HUES64 (cell line): ENCODE measurements at regions not wholly inside any gene's neighbourhood (a gene's known extent, or its start where the extent isn't known, plus 50 kb on each side); places are given as distances from the start of the nearest gene placed in this dataset.
"Not testable (repeated sequence)": the region's sequence is repeated elsewhere in the genome, so short reads cannot be mapped to it uniquely, and the experiment has no call there.

Source experiments
- H3K27ac ChIP-seq: 2 replicates; pipeline ENCODE4 v1.7.0; 2013; ENCODE audit warnings: low read depth, low read length, inconsistent platforms
- H3K27me3 ChIP-seq: 2 replicates; pipeline ENCODE4 v1.6.1; 2013; ENCODE audit warnings: mild to moderate bottlenecking, low read length; ENCODE audit not compliant: insufficient read depth
- H3K36me3 ChIP-seq: 2 replicates; pipeline ENCODE4 v1.6.1; 2013; ENCODE audit warnings: mild to moderate bottlenecking, low read length; ENCODE audit not compliant: insufficient read depth
- H3K4me1 ChIP-seq: 2 replicates; pipeline ENCODE4 v1.6.1; 2013; ENCODE audit warnings: mild to moderate bottlenecking, low read length, moderate library complexity; ENCODE audit not compliant: insufficient read depth
- H3K4me3 ChIP-seq: 2 replicates; pipeline ENCODE4 v1.5.1; 2013; ENCODE audit warnings: mild to moderate bottlenecking, low read length, moderate library complexity
- H3K9ac ChIP-seq: 2 replicates; pipeline ENCODE4 v1.6.1; 2013; ENCODE audit warnings: mild to moderate bottlenecking, low read depth, low read length
- H3K9me3 ChIP-seq: 2 replicates; pipeline ENCODE4 v1.6.1; 2013; ENCODE audit warnings: low read depth, low read length; ENCODE audit not compliant: insufficient read depth
- WGBS: fragments of 150-250, 120-280 bp; methylation state at CpG from one replicate; pipeline ENCODE4 v1.1.7; 2013; ENCODE audit warnings: missing lambda C conversion rate; 5-methylcytosine and 5-hydroxymethylcytosine counted together

DNA sequence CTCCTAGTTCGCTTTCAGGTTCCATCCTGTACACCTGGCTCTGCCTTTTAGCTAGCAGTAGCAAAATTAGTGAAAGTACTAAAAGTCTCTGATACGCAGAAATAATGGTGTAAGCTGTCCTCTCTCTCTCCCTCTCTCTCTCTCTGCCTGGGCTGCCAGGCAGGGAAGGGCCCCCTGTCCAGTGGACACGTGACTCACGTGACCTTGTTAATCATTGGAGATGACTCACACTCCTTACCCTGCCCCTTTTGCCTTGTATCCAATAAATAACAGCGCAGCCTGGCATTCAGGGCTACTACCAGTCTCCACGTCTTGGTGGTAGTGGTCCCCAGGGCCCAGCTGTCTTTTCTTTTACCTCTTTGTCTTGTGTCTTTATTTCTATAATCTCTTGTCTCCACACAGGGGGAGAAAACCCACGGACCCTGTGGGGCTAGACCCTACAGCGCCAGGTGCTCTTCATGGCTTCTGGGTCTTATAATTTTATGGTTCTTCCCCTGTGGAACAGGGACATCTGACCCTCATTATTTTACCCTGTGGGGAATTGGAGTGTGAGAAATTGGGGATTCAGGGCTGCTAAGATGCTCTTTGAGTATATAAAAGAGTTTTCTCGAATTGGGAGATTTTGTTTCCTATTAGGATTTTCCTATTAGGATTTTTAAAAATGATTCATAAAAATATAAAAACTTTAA is 1348.2 kb downstream of the GATA3 start:
- not testable (repeated sequence) for H3K4me3 ChIP-seq, H3K9ac ChIP-seq, H3K27ac ChIP-seq, H3K27me3 ChIP-seq, H3K36me3 ChIP-seq, H3K4me1 ChIP-seq, H3K9me3 ChIP-seq
- 94% methylated on average over 9 of the region's 9 CpGs for WGBS

DNA sequence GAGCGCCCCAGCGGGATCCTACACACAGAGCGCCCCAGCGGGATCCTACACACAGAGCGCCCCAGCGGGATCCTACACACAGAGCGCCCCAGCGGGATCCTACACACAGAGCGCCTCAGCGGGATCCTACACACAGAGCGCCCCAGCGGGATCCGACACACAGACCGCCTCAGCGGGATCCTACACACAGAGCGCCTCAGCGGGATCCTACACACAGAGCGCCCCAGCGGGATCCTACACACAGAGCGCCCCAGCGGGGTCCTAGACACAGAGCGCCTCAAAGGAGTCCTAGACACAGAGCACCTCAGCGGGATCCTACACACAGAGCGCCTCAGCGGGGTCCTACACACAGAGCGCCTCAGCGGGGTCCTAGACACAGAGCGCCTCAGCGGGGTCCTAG is 1352.7 kb downstream of the GATA3 start:
- not testable (repeated sequence) for H3K36me3 ChIP-seq, H3K9me3 ChIP-seq, H3K4me3 ChIP-seq, H3K4me1 ChIP-seq, H3K9ac ChIP-seq, H3K27me3 ChIP-seq, H3K27ac ChIP-seq
- WGBS: 97% methylated on average over 29 of the region's 29 CpGs

DNA sequence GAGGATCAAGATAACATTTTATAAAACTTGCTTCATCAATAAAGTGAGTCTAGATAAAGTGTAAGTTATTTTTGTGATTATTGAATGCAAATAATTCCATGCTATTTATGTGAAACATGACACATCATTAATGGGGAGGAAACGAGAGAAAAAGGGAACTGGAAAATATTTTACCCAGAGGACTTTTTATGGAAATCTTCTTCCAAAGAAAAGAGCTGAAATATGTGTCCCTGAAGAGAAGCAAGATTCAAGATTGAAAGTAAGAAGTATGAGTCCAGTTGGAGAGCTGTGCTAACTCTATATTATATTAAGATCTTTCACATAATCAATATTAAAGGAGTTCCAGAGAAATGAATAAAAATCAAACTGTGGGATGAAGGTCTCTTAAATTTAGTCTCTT is 1361.8 kb downstream of the GATA3 start:
- Histone ChIP-seq H3K36me3 (no peaks in the 10 kb centered on the region), H3K27ac (no peak overlapping the region), H3K9ac (no peak overlapping the region), H3K4me1 (no peaks in the 10 kb centered on the region), H3K27me3 (no peaks in the 10 kb centered on the region), H3K4me3 (no peak overlapping the region), H3K9me3 (peaks cover 6% of the 10 kb centered on the region; the same call in 1 of the 2 replicates)
- 100% methylated on average over 1 of the region's 1 CpG for WGBS

DNA sequence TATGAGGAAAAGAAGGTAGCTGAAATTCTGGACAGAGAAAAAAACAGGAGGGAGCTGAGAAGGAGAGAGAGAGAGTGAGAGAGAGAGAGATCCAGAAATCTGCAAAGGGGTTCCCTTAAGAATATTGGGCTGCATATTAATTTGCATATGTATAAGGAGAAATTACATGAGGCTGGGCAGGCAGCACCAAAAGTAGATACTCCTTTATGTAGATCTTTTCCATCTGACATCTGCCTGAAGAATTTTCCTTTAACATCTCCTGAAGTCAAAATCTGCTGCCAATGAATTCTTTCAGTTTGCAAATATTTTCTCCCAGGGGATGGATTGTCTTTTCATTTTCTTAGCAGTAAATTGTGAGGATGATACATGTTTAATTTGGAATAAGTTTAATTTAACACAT is 1365.3 kb downstream of the GATA3 start:
- Histone ChIP-seq H3K4me1 (no peaks in the 10 kb centered on the region), H3K4me3 (no peak overlapping the region), H3K27me3 (no peaks in the 10 kb centered on the region), H3K9ac (no peak overlapping the region), H3K36me3 (no peaks in the 10 kb centered on the region), H3K9me3 (peaks cover 16% of the 10 kb centered on the region), H3K27ac (no peak overlapping the region)

DNA sequence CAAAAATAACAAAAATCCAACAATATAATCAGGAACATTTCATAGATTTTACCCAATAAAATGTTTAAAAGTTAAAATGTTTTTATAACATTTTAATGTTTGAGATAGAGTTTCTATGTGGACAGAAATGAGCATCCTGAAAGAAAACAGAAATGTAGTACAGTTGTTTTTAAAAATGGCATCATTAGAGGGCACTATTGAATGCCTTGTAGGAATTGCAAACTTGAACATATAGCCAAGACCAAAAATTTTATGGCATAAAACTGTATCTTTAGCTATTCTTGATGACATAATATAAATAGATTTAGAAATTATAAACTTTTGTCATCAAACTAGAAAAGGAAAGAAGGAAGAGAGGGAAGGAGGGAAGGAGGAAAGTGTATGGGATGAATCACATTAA is 1372.7 kb downstream of the GATA3 start:
- Histone ChIP-seq H3K4me1 (no peaks in the 10 kb centered on the region), H3K4me3 (no peak overlapping the region), H3K27me3 (no peaks in the 10 kb centered on the region), H3K27ac (no peak overlapping the region), H3K9me3 (peaks cover 11% of the 10 kb centered on the region; the same call in 1 of the 2 replicates), H3K36me3 (no peaks in the 10 kb centered on the region), H3K9ac (no peak overlapping the region)

DNA sequence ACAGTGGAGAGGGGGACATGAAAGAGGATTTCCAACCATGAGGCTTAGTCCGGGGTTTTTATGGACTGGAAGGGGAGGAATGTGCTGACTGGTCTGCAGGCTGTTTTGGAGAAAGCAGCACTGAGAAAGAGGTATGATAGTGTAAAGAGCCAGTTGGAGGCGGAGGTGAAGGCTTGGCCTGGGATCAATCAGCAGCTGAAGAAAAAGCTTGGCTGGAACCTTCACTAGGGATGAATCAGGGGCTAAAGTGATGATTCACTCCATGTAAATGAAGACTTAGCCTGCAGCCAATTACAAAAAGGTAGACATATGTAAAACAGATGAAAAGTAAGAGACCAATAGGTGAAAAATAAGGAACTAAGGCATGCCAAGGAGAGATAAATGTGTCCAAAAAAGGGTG is 1382.6 kb downstream of the GATA3 start:
- Histone ChIP-seq H3K9ac (no peak overlapping the region), H3K4me1 (no peaks in the 10 kb centered on the region), H3K9me3 (peaks cover 10% of the 10 kb centered on the region; the same call in 1 of the 2 replicates), H3K36me3 (no peaks in the 10 kb centered on the region), H3K27ac (no peak overlapping the region), H3K27me3 (no peaks in the 10 kb centered on the region), H3K4me3 (no peak overlapping the region)
- WGBS: 94% methylated on average over 2 of the region's 2 CpGs

DNA sequence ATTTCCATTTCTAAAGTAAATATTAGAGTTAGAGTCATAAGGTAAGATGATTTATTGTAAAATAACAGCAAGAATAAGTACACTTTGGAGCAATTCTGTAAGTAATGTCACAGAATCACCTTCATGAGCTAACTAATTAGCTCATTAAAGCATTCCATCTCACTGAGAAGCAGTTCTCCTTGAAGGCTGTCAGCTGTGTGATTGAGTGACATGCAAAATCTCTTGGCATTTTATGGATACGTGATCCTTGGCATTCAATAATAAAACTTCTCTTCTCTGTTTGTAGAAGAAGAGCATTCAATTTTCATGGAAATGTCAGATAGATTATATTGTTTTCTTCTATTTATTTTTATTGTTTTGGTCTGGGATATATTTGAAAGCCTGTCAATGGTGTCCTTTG is 1389.3 kb downstream of the GATA3 start:
- WGBS: 80% methylated on average over 1 of the region's 1 CpG

DNA sequence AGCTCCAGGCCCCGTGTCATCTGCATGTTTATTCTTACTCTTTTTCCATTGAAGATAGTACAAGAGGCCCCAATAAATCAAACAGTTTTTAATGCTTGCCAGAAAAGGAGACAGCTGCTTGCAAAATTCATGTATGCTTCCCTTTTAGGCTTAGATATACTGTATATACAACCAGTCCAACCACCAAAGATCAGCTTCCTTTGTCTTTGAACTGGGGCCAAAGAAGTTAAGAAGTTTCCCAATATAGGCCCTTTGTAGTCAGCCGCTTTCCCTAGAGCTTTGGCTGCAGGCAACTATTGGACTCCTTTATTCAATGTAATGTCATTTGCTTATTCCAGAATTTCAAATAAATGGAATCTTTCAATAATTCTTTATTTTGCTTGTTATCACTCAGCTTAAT is 1395.0 kb downstream of the GATA3 start:
- Histone ChIP-seq H3K27me3 (no peaks in the 10 kb centered on the region), H3K9me3 (peaks cover 12% of the 10 kb centered on the region), H3K4me3 (no peak overlapping the region), H3K9ac (no peak overlapping the region), H3K36me3 (no peaks in the 10 kb centered on the region), H3K27ac (no peak overlapping the region), H3K4me1 (no peaks in the 10 kb centered on the region)
- WGBS: 88% methylated on average over 2 of the region's 2 CpGs

More for the DNA sequence above, 1389.3 kb downstream of the GATA3 start:
- Histone ChIP-seq H3K27me3 (no peaks in the 10 kb centered on the region), H3K27ac (no peak overlapping the region), H3K4me1 (no peaks in the 10 kb centered on the region), H3K9me3 (no peaks in the 10 kb centered on the region), H3K4me3 (no peak overlapping the region), H3K36me3 (no peaks in the 10 kb centered on the region), H3K9ac (no peak overlapping the region)

DNA sequence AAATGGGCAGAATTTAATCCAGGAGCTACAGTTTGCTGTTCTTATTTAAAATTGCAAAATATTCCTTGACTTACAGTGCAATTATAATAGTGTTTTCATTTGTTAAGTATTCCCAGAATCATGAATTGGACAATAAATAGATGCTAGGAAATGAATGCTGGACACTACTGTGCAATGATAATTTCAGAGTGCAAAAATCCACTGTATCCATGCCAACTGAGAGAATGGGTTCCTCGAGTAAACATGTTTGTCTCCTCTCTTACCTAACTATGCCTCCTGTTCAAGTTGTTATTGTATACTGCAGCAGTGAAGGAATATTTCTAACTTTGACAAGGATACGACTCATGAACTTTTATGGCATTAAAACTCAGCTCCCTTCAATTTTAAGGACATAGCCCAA is 1396.3 kb downstream of the GATA3 start:
- H3K27me3 ChIP-seq: no peaks in the 10 kb centered on the region
- no peak overlapping the region for H3K4me3 ChIP-seq
- no peak overlapping the region for H3K27ac ChIP-seq
- H3K4me1 ChIP-seq: no peaks in the 10 kb centered on the region
- peaks cover 15% of the 10 kb centered on the region for H3K9me3 ChIP-seq
- 100% methylated on average over 1 of the region's 2 CpGs for WGBS
- H3K36me3 ChIP-seq: no peaks in the 10 kb centered on the region
- no peak overlapping the region for H3K9ac ChIP-seq

DNA sequence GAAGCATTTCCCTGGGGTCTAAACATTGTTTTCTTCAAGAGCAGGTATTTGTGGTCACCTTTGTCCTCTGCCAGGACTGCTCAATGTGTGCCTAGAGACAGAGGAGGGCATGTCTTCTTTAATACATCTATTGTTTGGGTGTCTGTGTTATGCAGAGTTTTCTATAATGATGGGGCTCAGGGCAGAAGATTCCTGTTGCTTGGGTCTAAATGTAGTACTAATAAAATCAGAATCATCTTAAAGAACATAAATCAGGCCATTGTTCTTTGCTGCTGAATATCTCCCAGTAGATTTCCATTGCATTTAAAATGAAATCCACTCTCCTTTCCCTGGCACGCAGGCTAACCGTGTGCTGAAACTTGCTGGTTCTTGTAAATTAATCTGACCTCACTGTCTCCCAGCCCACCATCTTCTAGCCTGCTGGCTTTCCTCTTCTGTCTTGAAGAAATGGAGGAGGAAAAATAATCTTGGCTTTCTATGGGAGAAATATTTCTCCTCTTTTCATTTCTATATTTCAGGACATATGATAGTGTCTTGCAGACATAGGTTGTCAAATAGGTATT is 1396.8 kb downstream of the GATA3 start:
- WGBS: 94% methylated on average over 2 of the region's 2 CpGs
- H3K27ac ChIP-seq: no peak overlapping the region

DNA sequence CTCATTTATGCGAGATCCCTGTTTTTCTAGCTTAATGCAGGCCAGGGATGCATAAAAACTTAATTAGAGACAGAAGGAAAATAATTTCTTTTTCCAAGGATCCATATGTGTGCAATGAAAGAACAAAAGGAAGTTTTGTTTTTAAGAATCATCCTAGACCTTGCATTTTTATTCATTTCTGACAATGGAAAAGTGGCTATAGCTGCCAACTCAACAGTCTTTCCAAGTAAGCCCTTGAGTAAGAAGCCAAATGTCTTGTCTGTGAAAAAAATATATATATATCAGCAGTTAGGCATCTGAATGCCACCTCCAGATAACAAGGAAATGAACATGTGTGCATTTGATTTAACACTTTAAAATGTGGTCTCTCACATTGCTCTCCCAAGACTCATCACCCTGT is 1397.6 kb downstream of the GATA3 start:
- Histone ChIP-seq H3K27ac (no peak overlapping the region), H3K4me3 (no peak overlapping the region), H3K9ac (no peak overlapping the region), H3K4me1 (no peaks in the 10 kb centered on the region), H3K27me3 (no peaks in the 10 kb centered on the region), H3K9me3 (peaks cover 15% of the 10 kb centered on the region), H3K36me3 (no peaks in the 10 kb centered on the region)
- WGBS: 100% methylated on average over 1 of the region's 1 CpG

More for the DNA sequence above, 1396.8 kb downstream of the GATA3 start:
- no peak overlapping the region for H3K9ac ChIP-seq
- peaks cover 15% of the 10 kb centered on the region for H3K9me3 ChIP-seq
- no peak overlapping the region for H3K4me3 ChIP-seq
- H3K27me3 ChIP-seq: no peaks in the 10 kb centered on the region
- H3K36me3 ChIP-seq: no peaks in the 10 kb centered on the region
- no peaks in the 10 kb centered on the region for H3K4me1 ChIP-seq

DNA sequence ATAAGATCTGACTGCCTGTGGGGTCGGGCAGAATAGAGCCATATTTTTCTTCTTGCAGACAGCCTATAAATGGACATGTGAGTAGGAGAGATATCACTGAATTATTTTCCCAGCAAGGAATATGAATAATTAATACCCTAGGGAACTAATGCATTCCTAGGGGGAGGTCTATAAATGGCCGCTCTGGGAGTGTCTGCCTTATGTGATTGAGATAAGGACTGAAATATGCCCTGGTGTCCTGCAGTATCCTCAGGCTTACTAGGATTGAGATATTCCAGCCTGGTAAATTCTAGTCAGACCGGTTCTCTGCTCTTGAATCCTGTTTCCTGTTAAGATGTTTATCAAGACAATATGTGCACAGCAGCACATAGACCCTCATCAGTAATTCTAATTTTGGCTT is 1399.4 kb downstream of the GATA3 start:
- not testable (repeated sequence) for H3K27ac ChIP-seq, H3K36me3 ChIP-seq, H3K9ac ChIP-seq, H3K4me1 ChIP-seq, H3K27me3 ChIP-seq, H3K4me3 ChIP-seq
- 91% methylated on average over 3 of the region's 3 CpGs for WGBS
- H3K9me3 ChIP-seq: peaks cover 15% of the 10 kb centered on the region
